ENCODE measurements at regions not wholly inside any gene's neighbourhood (a gene's known extent, or its start where the extent isn't known, plus 50 kb on each side); places are given as distances from the start of the nearest gene placed in this dataset.

DNA sequence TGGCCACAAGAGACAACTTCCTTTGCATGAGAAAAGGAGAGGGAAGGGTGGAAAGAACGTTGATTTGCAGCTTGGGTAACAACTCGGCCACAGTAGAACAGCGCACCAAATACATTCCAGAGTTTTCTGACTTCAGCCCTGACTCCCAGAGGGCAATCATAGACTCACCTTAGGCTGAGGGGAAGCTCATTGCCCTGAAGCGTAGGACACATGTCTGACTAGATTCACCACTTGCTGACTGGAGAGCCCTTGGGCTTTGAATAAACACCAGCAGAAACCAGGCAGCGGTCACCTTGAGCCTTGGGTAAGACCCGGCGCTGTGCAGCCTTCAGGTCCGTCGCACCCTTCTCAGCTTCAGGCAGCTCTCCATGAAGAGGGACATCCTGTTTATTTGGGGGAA is 151.8 kb upstream of the GRIA4 start:
- H3K36me3 Mint-ChIP-seq (ENCODE audit: low read depth) = no peaks in the 10 kb centered on the region
- TF ChIP-seq, protein P1, sequence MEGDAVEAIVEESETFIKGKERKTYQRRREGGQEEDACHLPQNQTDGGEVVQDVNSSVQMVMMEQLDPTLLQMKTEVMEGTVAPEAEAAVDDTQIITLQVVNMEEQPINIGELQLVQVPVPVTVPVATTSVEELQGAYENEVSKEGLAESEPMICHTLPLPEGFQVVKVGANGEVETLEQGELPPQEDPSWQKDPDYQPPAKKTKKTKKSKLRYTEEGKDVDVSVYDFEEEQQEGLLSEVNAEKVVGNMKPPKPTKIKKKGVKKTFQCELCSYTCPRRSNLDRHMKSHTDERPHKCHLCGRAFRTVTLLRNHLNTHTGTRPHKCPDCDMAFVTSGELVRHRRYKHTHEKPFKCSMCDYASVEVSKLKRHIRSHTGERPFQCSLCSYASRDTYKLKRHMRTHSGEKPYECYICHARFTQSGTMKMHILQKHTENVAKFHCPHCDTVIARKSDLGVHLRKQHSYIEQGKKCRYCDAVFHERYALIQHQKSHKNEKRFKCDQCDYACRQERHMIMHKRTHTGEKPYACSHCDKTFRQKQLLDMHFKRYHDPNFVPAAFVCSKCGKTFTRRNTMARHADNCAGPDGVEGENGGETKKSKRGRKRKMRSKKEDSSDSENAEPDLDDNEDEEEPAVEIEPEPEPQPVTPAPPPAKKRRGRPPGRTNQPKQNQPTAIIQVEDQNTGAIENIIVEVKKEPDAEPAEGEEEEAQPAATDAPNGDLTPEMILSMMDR (conservative IDR thresholded peaks at IDR 0.05) = no peak
- no peak overlapping the region for H3K4me3 Mint-ChIP-seq
- H3K27ac Mint-ChIP-seq (ENCODE audit: unreplicated experiment) = no peak overlapping the region
- H3K4me1 Mint-ChIP-seq = no peaks in the 10 kb centered on the region
- H3K27me3 Mint-ChIP-seq (ENCODE audit: low read depth) = no peaks in the 10 kb centered on the region
- DNase-seq (ENCODE audit: low read depth, low spot score) = no peak
- no peaks in the 10 kb centered on the region for H3K9me3 Mint-ChIP-seq

DNA sequence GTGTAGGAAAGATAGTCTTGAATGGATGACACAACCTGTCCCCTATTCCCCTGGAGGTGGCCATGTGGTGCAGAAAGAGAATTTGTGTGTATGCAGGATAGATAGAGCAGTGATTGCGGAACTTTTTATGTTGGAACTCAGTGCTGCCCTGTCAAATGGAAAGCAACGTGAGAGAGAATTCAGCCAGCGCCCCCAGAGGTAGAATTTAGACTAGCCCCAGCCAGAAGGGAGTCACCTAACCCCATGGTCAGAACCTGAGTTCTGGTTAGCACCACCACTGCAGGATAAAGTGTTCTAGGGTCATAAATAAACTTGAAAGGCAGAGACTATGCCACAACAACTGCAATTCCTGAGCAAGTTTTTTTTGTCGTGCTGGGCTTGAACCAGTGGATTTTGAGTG is 152.9 kb upstream of the GRIA4 start:
- DNase-seq (ENCODE audit: low read depth, low spot score) = no peak
- Mint-ChIP-seq H3K27ac (ENCODE audit: unreplicated experiment) (no peak overlapping the region), H3K4me3 (no peak overlapping the region), H3K36me3 (ENCODE audit: low read depth) (no peaks in the 10 kb centered on the region), H3K4me1 (no peaks in the 10 kb centered on the region), H3K9me3 (no peaks in the 10 kb centered on the region), H3K27me3 (ENCODE audit: low read depth) (no peaks in the 10 kb centered on the region)
- TF ChIP-seq, protein P1 (conservative IDR thresholded peaks at IDR 0.05) = no peak

DNA sequence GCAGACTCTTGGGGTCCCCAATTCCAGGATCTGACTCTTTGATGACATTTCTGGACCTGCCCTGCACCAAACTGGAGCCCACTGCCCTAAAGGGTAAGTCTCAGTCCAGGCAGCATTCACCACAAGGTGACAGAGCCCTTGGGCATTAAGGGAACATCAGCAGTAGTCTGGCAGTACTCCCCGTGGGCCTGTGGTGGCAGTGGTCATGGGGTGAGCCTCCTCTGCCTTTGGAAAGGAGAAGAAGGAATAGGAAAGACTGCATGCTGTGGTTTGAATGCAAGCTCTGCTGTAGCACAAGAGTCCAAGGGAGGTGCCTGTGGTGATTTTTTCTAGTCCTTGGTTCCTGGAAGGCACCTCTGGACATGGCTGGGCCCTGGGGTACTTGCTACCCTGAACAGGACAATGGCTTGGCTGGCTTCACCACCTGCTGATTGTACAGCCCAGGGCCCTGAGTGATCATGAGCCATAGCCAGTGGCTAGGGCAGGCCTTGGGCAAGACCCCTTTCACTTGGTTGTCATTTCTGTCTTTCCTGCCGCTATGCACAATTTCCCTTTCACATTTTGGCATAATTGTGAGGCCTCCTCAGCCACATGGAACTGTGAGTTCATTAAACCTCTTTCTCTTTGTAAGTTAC is 160.7 kb upstream of the GRIA4 start:
- Mint-ChIP-seq H3K36me3 (ENCODE audit: low read depth) (no peaks in the 10 kb centered on the region), H3K27ac (ENCODE audit: unreplicated experiment) (no peak overlapping the region), H3K27me3 (ENCODE audit: low read depth) (no peaks in the 10 kb centered on the region), H3K4me1 (no peaks in the 10 kb centered on the region), H3K9me3 (peaks cover 2% of the 10 kb centered on the region), H3K4me3 (no peak overlapping the region)
- no peak for DNase-seq (ENCODE audit: low read depth, low spot score)
- TF ChIP-seq, protein P1 (conservative IDR thresholded peaks at IDR 0.05) = no peak

DNA sequence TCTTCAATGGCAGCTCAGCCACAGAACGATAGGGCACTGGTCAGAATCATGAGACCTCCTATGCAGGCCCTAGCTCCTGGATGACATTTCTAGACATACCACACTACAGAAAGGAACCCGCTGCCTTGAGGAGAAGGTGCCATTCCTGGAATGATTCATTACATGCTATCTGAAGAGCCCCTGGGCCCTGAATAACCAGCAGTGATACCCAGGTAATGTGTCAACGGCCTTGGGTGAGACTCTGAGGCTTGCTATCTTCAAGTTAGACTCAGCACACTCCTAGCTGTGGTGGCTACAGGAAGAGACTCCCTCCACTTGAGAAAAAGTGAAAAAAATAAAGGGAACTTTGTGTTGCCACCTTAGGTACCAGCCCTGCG is 161.2 kb upstream of the GRIA4 start:
- H3K27me3 Mint-ChIP-seq (ENCODE audit: low read depth) = no peaks in the 10 kb centered on the region
- no peak overlapping the region for H3K27ac Mint-ChIP-seq (ENCODE audit: unreplicated experiment)
- H3K4me3 Mint-ChIP-seq = no peak overlapping the region
- H3K4me1 Mint-ChIP-seq = no peaks in the 10 kb centered on the region
- TF ChIP-seq, protein P1 (conservative IDR thresholded peaks at IDR 0.05) = no peak
- H3K9me3 Mint-ChIP-seq = peaks cover 2% of the 10 kb centered on the region
- DNase-seq (ENCODE audit: low read depth, low spot score) = no peak
- no peaks in the 10 kb centered on the region for H3K36me3 Mint-ChIP-seq (ENCODE audit: low read depth)

DNA sequence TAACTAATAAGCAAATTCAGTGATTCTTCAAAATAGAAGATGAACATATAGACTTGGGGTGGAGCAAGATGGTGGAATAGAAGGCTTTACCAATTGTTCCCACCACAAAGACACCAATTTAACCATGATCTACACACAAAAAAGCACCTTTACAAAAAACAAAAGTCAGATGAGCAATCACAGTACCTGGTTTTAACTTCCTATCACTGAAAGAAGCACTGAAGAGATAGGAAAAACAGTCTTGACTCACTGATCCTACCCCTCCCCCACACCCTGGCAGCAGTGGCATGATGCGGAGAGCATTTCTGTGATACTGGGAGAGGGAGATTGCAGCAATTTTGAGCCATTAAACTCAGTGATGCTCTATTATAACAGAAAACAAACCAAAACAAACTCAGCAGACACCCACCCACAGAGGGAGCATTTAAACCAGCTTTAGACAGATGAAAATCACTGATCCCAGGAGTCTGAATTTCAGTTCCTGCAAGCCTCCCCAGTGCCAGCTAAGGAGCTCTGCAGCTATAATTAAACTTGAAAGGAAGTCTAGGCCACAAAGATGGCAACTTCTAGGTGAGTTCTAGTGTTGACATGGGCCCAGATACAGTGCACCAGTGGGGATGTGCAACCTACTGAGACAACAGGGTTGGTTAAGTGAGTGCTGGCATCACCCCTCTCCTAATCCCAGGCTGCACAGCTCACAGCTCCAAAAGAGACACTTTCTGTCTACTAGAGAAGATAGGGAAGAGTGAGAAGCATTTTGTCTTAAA is 161.8 kb upstream of the GRIA4 start:
- Mint-ChIP-seq H3K27me3 (ENCODE audit: low read depth) (no peaks in the 10 kb centered on the region), H3K36me3 (ENCODE audit: low read depth) (no peaks in the 10 kb centered on the region), H3K27ac (ENCODE audit: unreplicated experiment) (no peak overlapping the region), H3K4me3 (no peak overlapping the region), H3K4me1 (no peaks in the 10 kb centered on the region), H3K9me3 (peaks cover 2% of the 10 kb centered on the region)
- DNase-seq (ENCODE audit: low read depth, low spot score) = no peak
- TF ChIP-seq, protein P1 (conservative IDR thresholded peaks at IDR 0.05) = no peak
